NCI-H345 treated with DMSO at 0.1 percent for 48 hours (cell line): ENCODE measurements at regions not wholly inside any gene's neighbourhood (a gene's known extent, or its start where the extent isn't known, plus 50 kb on each side); places are given as distances from the start of the nearest gene placed in this dataset.
"Not testable (repeated sequence)": the region's sequence is repeated elsewhere in the genome, so short reads cannot be mapped to it uniquely, and the experiment has no call there.

ENCODE experiments used
- DNase-seq: peaks from one replicate; lab custom pipeline; 2025; ENCODE audit not compliant: unreplicated experiment; lab: John Stamatoyannopoulos, UW

- not testable (repeated sequence) for DNase-seq
Measured at GRCh38 chr1:83481284-83481683, 517.6 kb downstream of the TTLL7 start.

- not testable (repeated sequence) for DNase-seq
Measured at GRCh38 chr1:83479591-83480239, 519.2 kb downstream of the TTLL7 start.

GRCh38 chr1:83478127-83478526 is 520.8 kb downstream of the TTLL7 start:
- not testable (repeated sequence) for DNase-seq

GRCh38 chr1:83476518-83476917 is 522.4 kb downstream of the TTLL7 start:
- not testable (repeated sequence) for DNase-seq

GRCh38 chr1:83474946-83475345 is 524.0 kb downstream of the TTLL7 start:
- DNase-seq = not testable (repeated sequence)

GRCh38 chr1:83473986-83474385 is 524.9 kb downstream of the TTLL7 start:
- not testable (repeated sequence) for DNase-seq

GRCh38 chr1:83472066-83472465 is 526.9 kb downstream of the TTLL7 start:
- DNase-seq = not testable (repeated sequence)

- not testable (repeated sequence) for DNase-seq
Measured at GRCh38 chr1:83471272-83471671, 527.7 kb downstream of the TTLL7 start.

GRCh38 chr1:83468336-83468735 is 530.6 kb downstream of the TTLL7 start:
- DNase-seq = not testable (repeated sequence)

- DNase-seq = not testable (repeated sequence)
Measured at GRCh38 chr1:83457735-83458248, 541.1 kb downstream of the TTLL7 start.

- not testable (repeated sequence) for DNase-seq
Measured at GRCh38 chr1:83457281-83457680, 541.7 kb downstream of the TTLL7 start.

- DNase-seq = not testable (repeated sequence)
Measured at GRCh38 chr1:83455753-83456152, 543.2 kb downstream of the TTLL7 start.

GRCh38 chr1:83445873-83446272 is 553.1 kb downstream of the TTLL7 start:
- DNase-seq = not testable (repeated sequence)

- not testable (repeated sequence) for DNase-seq
Measured at GRCh38 chr1:83442412-83442811, 556.5 kb downstream of the TTLL7 start.

- not testable (repeated sequence) for DNase-seq
Measured at GRCh38 chr1:83440586-83440985, 558.3 kb downstream of the TTLL7 start.

GRCh38 chr1:83440021-83440420 is 558.9 kb downstream of the TTLL7 start:
- DNase-seq = not testable (repeated sequence)

GRCh38 chr1:83438316-83438715 is 560.6 kb downstream of the TTLL7 start:
- not testable (repeated sequence) for DNase-seq

- DNase-seq = not testable (repeated sequence)
Measured at GRCh38 chr1:83435336-83435735, 563.6 kb downstream of the TTLL7 start.

- not testable (repeated sequence) for DNase-seq
Measured at GRCh38 chr1:83427566-83427965, 571.4 kb downstream of the TTLL7 start.

- not testable (repeated sequence) for DNase-seq
Measured at GRCh38 chr1:83423382-83423781, 575.5 kb downstream of the TTLL7 start.

GRCh38 chr1:83418558-83418957 is 580.4 kb downstream of the TTLL7 start:
- no peak for DNase-seq

GRCh38 chr1:83413839-83414107 is 585.2 kb downstream of the TTLL7 start:
- not testable (repeated sequence) for DNase-seq
